ENCODE measurements at regions not wholly inside any gene's neighbourhood (a gene's known extent, or its start where the extent isn't known, plus 50 kb on each side); places are given as distances from the start of the nearest gene placed in this dataset.

DNA sequence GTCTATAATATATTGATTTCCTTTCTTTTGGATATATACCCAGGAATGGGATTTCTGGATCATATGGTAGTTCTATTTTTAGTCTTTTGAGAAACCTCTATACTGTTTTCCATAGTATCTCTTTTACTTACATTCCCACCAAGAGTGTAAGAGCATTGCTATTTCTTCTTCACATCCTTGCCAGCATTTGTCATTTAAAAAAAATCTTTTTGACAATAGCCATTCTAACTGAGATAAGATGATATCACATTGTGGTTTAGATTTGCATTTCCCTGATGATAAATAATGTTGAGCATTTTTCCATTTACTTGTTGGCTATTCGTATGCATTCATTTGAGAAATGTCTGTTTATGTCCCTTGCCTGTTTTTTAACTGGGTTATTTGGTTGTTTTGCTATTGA is 467.4 kb downstream of the COL11A1 start:
- TF ChIP-seq, protein P1, sequence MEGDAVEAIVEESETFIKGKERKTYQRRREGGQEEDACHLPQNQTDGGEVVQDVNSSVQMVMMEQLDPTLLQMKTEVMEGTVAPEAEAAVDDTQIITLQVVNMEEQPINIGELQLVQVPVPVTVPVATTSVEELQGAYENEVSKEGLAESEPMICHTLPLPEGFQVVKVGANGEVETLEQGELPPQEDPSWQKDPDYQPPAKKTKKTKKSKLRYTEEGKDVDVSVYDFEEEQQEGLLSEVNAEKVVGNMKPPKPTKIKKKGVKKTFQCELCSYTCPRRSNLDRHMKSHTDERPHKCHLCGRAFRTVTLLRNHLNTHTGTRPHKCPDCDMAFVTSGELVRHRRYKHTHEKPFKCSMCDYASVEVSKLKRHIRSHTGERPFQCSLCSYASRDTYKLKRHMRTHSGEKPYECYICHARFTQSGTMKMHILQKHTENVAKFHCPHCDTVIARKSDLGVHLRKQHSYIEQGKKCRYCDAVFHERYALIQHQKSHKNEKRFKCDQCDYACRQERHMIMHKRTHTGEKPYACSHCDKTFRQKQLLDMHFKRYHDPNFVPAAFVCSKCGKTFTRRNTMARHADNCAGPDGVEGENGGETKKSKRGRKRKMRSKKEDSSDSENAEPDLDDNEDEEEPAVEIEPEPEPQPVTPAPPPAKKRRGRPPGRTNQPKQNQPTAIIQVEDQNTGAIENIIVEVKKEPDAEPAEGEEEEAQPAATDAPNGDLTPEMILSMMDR (IDR thresholded peaks at IDR 0.05): no peak
- TF ChIP-seq POLR2A (IDR thresholded peaks at IDR 0.05): no peak
- TF ChIP-seq POLR2AphosphoS5 (IDR thresholded peaks at IDR 0.05): no peak
